ENCODE measurements at regions not wholly inside any gene's neighbourhood (a gene's known extent, or its start where the extent isn't known, plus 50 kb on each side); places are given as distances from the start of the nearest gene placed in this dataset.

DNA sequence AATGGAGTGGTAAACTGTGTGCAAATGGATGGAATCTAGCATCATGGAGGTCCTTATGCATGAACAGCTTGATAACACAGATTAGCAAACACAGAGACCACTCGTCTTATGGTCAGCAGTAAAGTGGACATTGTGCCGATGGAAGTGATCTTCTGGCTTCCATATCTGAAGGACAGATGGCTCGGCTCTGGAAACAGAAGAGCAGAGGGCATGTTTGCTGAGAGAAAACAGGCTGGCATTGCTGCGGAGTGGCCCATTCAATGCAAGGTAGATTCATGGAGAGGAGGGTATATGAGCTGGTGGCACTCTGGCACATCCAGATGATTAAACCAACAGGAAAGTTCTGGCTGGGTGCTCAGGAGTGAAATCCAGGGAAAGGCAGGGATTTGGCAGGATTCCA, 513.2 kb downstream of the DIRAS2 start:
- DNase-seq (ENCODE audit: low read depth, low spot score) (no peak), ATAC-seq (no peak), FAIRE-seq (no peak)
- CTCF ChIA-PET, result interaction anchor here (0.7 kb wide), 1 partner anchor 1568 kb away, joined by 3 read pairs; no protein-coding TSS in a partner anchor
- in situ Hi-C loops (cut with MboI) (no loop called here), intact Hi-C loops (cut with micrococcal nuclease; ENCODE audit: unreplicated experiment) (no loop called here)
- H4K20me1 ChIP-seq (ENCODE audit: control insufficient read depth, insufficient read depth), result no peaks in the 10 kb centered on the region
- H3K4me2 ChIP-seq (ENCODE audit: control insufficient read depth, insufficient read depth), result no peak overlapping the region
- H3K79me2 ChIP-seq (ENCODE audit: control insufficient read depth, insufficient read depth, low read length), result no peaks in the 10 kb centered on the region
- no peaks in the 10 kb centered on the region for H3K36me3 ChIP-seq (ENCODE audit: control insufficient read depth in 2 of 2, insufficient read depth in 2 of 2, low read length in 1 of 2)
- no peaks in the 10 kb centered on the region; a peak in 1 of 4 replicates for H3K27me3 ChIP-seq (replicated peaks in 1 of 2; ENCODE audit: control insufficient read depth in 2 of 2, insufficient read depth in 2 of 2, low read length in 1 of 2)
- no peak overlapping the region for H3K27ac ChIP-seq (ENCODE audit: control insufficient read depth, insufficient read depth)
- H3K4me1 ChIP-seq (ENCODE audit: control insufficient read depth, insufficient read depth, low read length), result no peaks in the 10 kb centered on the region
- no peak overlapping the region for H3K9ac ChIP-seq (ENCODE audit: control insufficient read depth, insufficient read depth, low read length)
- POLR2A ChIA-PET, result no interaction called here
- H2AFZ ChIP-seq (ENCODE audit: control insufficient read depth, low read depth, low read length), result no peak overlapping the region
- RAD21 ChIA-PET (ENCODE audit: unreplicated experiment), result no interaction called here
- BruUV-seq (replicated peaks), result no TSS peak
- WGBS (ENCODE audit: insufficient coverage, insufficient replicate concordance, low lambda C conversion rate, missing lambda C conversion rate), result 25% methylated on average over 4 of the region's 4 CpGs
- H3K9me3 ChIP-seq (replicated peaks; ENCODE audit: control insufficient read depth, insufficient read depth, low read length), result no peaks in the 10 kb centered on the region
- TF ChIP-seq SREBF2 (IDR thresholded peaks at IDR 0.05; ENCODE audit: low read length) (no peak), YBX1 (IDR thresholded peaks at IDR 0.05) (no peak), RELA (IDR thresholded peaks at IDR 0.05; ENCODE audit: borderline replicate concordance, partially characterized antibody) (no peak), BMI1 (IDR thresholded peaks at IDR 0.05; ENCODE audit: borderline replicate concordance) (no peak), POLR2AphosphoS2 (IDR thresholded peaks at IDR 0.05; ENCODE audit: low read depth, low read length) (no peak), ZNF622 (IDR thresholded peaks at IDR 0.05) (no peak), NBN (IDR thresholded peaks at IDR 0.05) (no peak), ASH2L (IDR thresholded peaks at IDR 0.05; ENCODE audit: borderline replicate concordance, low read depth) (no peak), TBL1XR1 (IDR thresholded peaks at IDR 0.05; ENCODE audit: low read depth, low read length) (no peak), RUNX3 (IDR thresholded peaks at IDR 0.05; ENCODE audit: low read length) (no peak), MYB (IDR thresholded peaks at IDR 0.05; ENCODE audit: borderline replicate concordance, low read depth, low read length) (no peak), KDM1A (IDR thresholded peaks at IDR 0.05; ENCODE audit: borderline replicate concordance) (no peak), HDGF (IDR thresholded peaks at IDR 0.05) (no peak)
- TF ChIP-seq, protein P1, sequence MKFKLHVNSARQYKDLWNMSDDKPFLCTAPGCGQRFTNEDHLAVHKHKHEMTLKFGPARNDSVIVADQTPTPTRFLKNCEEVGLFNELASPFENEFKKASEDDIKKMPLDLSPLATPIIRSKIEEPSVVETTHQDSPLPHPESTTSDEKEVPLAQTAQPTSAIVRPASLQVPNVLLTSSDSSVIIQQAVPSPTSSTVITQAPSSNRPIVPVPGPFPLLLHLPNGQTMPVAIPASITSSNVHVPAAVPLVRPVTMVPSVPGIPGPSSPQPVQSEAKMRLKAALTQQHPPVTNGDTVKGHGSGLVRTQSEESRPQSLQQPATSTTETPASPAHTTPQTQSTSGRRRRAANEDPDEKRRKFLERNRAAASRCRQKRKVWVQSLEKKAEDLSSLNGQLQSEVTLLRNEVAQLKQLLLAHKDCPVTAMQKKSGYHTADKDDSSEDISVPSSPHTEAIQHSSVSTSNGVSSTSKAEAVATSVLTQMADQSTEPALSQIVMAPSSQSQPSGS (IDR thresholded peaks at IDR 0.05; ENCODE audit: low read length), result no peak
- TF ChIP-seq, protein P2, sequence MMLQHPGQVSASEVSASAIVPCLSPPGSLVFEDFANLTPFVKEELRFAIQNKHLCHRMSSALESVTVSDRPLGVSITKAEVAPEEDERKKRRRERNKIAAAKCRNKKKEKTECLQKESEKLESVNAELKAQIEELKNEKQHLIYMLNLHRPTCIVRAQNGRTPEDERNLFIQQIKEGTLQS (IDR thresholded peaks at IDR 0.05; ENCODE audit: borderline replicate concordance, extremely low read depth, low read depth, low read length), result no peak
- H3K4me3 ChIP-seq, result no peak overlapping the region
- SMC1A ChIA-PET (ENCODE audit: uncharacterized antibody, unreplicated experiment), result no interaction called here
